ENCODE measurements at regions not wholly inside any gene's neighbourhood (a gene's known extent, or its start where the extent isn't known, plus 50 kb on each side); places are given as distances from the start of the nearest gene placed in this dataset.
"Not testable (repeated sequence)": the region's sequence is repeated elsewhere in the genome, so short reads cannot be mapped to it uniquely, and the experiment has no call there.

GRCh38 chr4:57351731-57352130 lies 241.5 kb upstream of the IGFBP7 start:
- intact Hi-C loops (cut with micrococcal nuclease), result no loop called here

GRCh38 chr4:57344296-57344695 lies 234.1 kb upstream of the IGFBP7 start:
- intact Hi-C loops (cut with micrococcal nuclease), result no loop called here

- intact Hi-C loops (cut with micrococcal nuclease), result no loop called here
Observed at GRCh38 chr4:57342411-57342810, 232.2 kb upstream of the IGFBP7 start.

GRCh38 chr4:57338861-57339260 lies 228.7 kb upstream of the IGFBP7 start:
- intact Hi-C loops (cut with micrococcal nuclease), result not testable (repeated sequence)

- intact Hi-C loops (cut with micrococcal nuclease), result no loop called here
Observed at GRCh38 chr4:57333684-57334083, 223.5 kb upstream of the IGFBP7 start.

- intact Hi-C loops (cut with micrococcal nuclease), result no loop called here
Observed at GRCh38 chr4:57331959-57332358, 221.8 kb upstream of the IGFBP7 start.

- intact Hi-C loops (cut with micrococcal nuclease), result no loop called here
Observed at GRCh38 chr4:57329279-57329678, 219.1 kb upstream of the IGFBP7 start.

- intact Hi-C loops (cut with micrococcal nuclease), result no loop called here
Observed at GRCh38 chr4:57324673-57325307, 214.6 kb upstream of the IGFBP7 start.

GRCh38 chr4:57320849-57321248 lies 210.7 kb upstream of the IGFBP7 start:
- intact Hi-C loops (cut with micrococcal nuclease), result no loop called here

- intact Hi-C loops (cut with micrococcal nuclease), result no loop called here
Observed at GRCh38 chr4:57320217-57320616, 210.0 kb upstream of the IGFBP7 start.

GRCh38 chr4:57318703-57319102 lies 208.5 kb upstream of the IGFBP7 start:
- intact Hi-C loops (cut with micrococcal nuclease), result no loop called here

GRCh38 chr4:57314636-57315035 lies 204.5 kb upstream of the IGFBP7 start:
- intact Hi-C loops (cut with micrococcal nuclease), result no loop called here

- intact Hi-C loops (cut with micrococcal nuclease), result no loop called here
Observed at GRCh38 chr4:57312296-57312695, 202.1 kb upstream of the IGFBP7 start.

- intact Hi-C loops (cut with micrococcal nuclease), result no loop called here
Observed at GRCh38 chr4:57309658-57310057, 199.5 kb upstream of the IGFBP7 start.

GRCh38 chr4:57308301-57308700 lies 198.1 kb upstream of the IGFBP7 start:
- intact Hi-C loops (cut with micrococcal nuclease), result no loop called here

- intact Hi-C loops (cut with micrococcal nuclease), result no loop called here
Observed at GRCh38 chr4:57305836-57306235, 195.7 kb upstream of the IGFBP7 start.

GRCh38 chr4:57303012-57303751 lies 193.0 kb upstream of the IGFBP7 start:
- intact Hi-C loops (cut with micrococcal nuclease), result no loop called here

- intact Hi-C loops (cut with micrococcal nuclease), result not testable (repeated sequence)
Observed at GRCh38 chr4:57300300-57300699, 190.1 kb upstream of the IGFBP7 start.

GRCh38 chr4:57291911-57292310 lies 181.7 kb upstream of the IGFBP7 start:
- intact Hi-C loops (cut with micrococcal nuclease), result no loop called here

- intact Hi-C loops (cut with micrococcal nuclease), result no loop called here
Observed at GRCh38 chr4:57287687-57288604, 177.8 kb upstream of the IGFBP7 start.

- intact Hi-C loops (cut with micrococcal nuclease), result no loop called here
Observed at GRCh38 chr4:57282933-57283310, 172.7 kb upstream of the IGFBP7 start.

GRCh38 chr4:57280481-57280880 lies 170.3 kb upstream of the IGFBP7 start:
- intact Hi-C loops (cut with micrococcal nuclease), result no loop called here

Measured in T-helper 2 cell treated with Interferon-gamma antibody and Interleukin-4, amounts not matched to agents 100 ng/mL and 5 ng/mL, for 36 hours (primary cell).